GM12878 (cell line): ENCODE measurements at regions not wholly inside any gene's neighbourhood (a gene's known extent, or its start where the extent isn't known, plus 50 kb on each side); places are given as distances from the start of the nearest gene placed in this dataset.

Source experiments
- ATAC-seq: fragments of 200-7000 bp; cut with Tn5 transposase; 3 replicates; pipeline ENCODE4 v1.9.1; 2020; ENCODE audit warnings: mild to moderate bottlenecking, moderate library complexity
- BruUV-seq: library from RNA; stranded (reverse); fragments of 400-500 nt; replicated peaks from 2 replicates; lab custom pipeline; 2021; lab: Mats Ljungman, UMichigan
- CTCF ChIA-PET: fragments of 300-600 bp; sonication (Branson Sonifier 250); formaldehyde crosslinking; extraction: SDS; loops from one replicate; lab custom pipeline; 2021; ENCODE audit warnings: inconsistent platforms; lab: Yijun Ruan, JAX
- POLR2A ChIA-PET: fragments of 350-600 bp; formaldehyde crosslinking; extraction: SDS; loops from one replicate; lab custom pipeline; 2021; ENCODE audit warnings: inconsistent platforms; lab: Charles Lee
- RAD21 ChIA-PET: fragments of 300-600 bp; sonication (Branson Sonifier 250); formaldehyde crosslinking; loops from one replicate; lab custom pipeline; 2023; ENCODE audit warnings: antibody characterized with exemption; ENCODE audit not compliant: unreplicated experiment; lab: Charles Lee
- SMC1A ChIA-PET: fragments of 300-600 bp; sonication (Branson Sonifier 250); formaldehyde crosslinking; loops from one replicate; lab custom pipeline; 2023; ENCODE audit not compliant: unreplicated experiment, uncharacterized antibody; lab: Charles Lee
- DNase-seq: peaks from one replicate; pipeline ENCODE4 v3.0.0-alpha.2; 2011; ENCODE audit warnings: low read depth, low spot score
- FAIRE-seq: peaks from 3 replicates; lab custom pipeline; 2011; peaks lifted over from hg19 to GRCh38; lab: Jason Lieb, UNC
- H2AFZ ChIP-seq: 2 replicates; pipeline ENCODE4 v1.6.0; 2011; ENCODE audit warnings: low read depth, low read length, control low read depth; ENCODE audit not compliant: control insufficient read depth
- H3K27ac ChIP-seq: 2 replicates; pipeline ENCODE4 v1.5.1; 2011; ENCODE audit warnings: control low read depth; ENCODE audit not compliant: control insufficient read depth, insufficient read depth
- H3K27me3 ChIP-seq, 2 experiments: replicated peaks in 1 of 2; 2 replicates each; pipeline versions ENCODE4 v1.6.0 to v1.6.1; 2011; ENCODE audit warnings: low read length in 1 of 2; ENCODE audit not compliant: control insufficient read depth in 2 of 2, insufficient read depth in 2 of 2
- H3K36me3 ChIP-seq, 2 experiments: 2 replicates each; pipeline ENCODE4 v1.5.1; 2011; ENCODE audit warnings: low read length in 1 of 2; ENCODE audit not compliant: control insufficient read depth in 2 of 2, insufficient read depth in 2 of 2
- H3K4me1 ChIP-seq: 2 replicates; pipeline ENCODE4 v1.6.1; 2011; ENCODE audit warnings: mild to moderate bottlenecking, low read length, moderate library complexity, mixed read lengths; ENCODE audit not compliant: control insufficient read depth, insufficient read depth
- H3K4me2 ChIP-seq: 2 replicates; pipeline ENCODE4 v1.6.0; 2011; ENCODE audit warnings: control low read depth; ENCODE audit not compliant: control insufficient read depth, insufficient read depth
- H3K4me3 ChIP-seq: fragments of 200-600 bp; sonication (generic); 2 replicates; pipeline ENCODE4 v1.5.1; 2016
- H3K79me2 ChIP-seq: 2 replicates; pipeline ENCODE4 v1.6.0; 2011; ENCODE audit warnings: low read length; ENCODE audit not compliant: control insufficient read depth, insufficient read depth
- H3K9ac ChIP-seq: 2 replicates; pipeline ENCODE4 v1.8.0; 2011; ENCODE audit warnings: low read length, control low read depth, mixed read lengths; ENCODE audit not compliant: control insufficient read depth, insufficient read depth
- H3K9me3 ChIP-seq: replicated peaks from 3 replicates; pipeline ENCODE4 v1.5.1; 2011; ENCODE audit warnings: mild to moderate bottlenecking, low read length; ENCODE audit not compliant: control insufficient read depth, insufficient read depth
- H4K20me1 ChIP-seq: 2 replicates; pipeline ENCODE4 v1.6.0; 2011; ENCODE audit not compliant: control insufficient read depth, insufficient read depth
- BMI1 ChIP-seq: fragments of 450-650 bp; IDR thresholded peaks from 2 replicates; pipeline ENCODE4 v1.6.1; 2016; ENCODE audit warnings: mild to moderate bottlenecking, moderate library complexity, borderline replicate concordance
- CHD2 ChIP-seq: IDR thresholded peaks from 2 replicates; pipeline ENCODE4 v1.6.1; 2011; ENCODE audit warnings: low read depth, low read length, improper control_type of control experiment, borderline replicate concordance
- CUX1 ChIP-seq: IDR thresholded peaks from 2 replicates; pipeline ENCODE4 v1.6.1; 2012; ENCODE audit warnings: improper control_type of control experiment, low read depth, low read length; ENCODE audit not compliant: insufficient replicate concordance
- ELK1 ChIP-seq: IDR thresholded peaks from 2 replicates; pipeline ENCODE4 v1.6.1; 2012; ENCODE audit warnings: low read depth, low read length, improper control_type of control experiment
- HCFC1 ChIP-seq: fragments of 150-350 bp; IDR thresholded peaks from 2 replicates; pipeline ENCODE4 v1.6.1; 2014; ENCODE audit warnings: low read length
- HDAC2 ChIP-seq: fragments of 200-600 bp; sonication (generic); IDR thresholded peaks from 2 replicates; pipeline ENCODE4 v1.6.1; 2017
- JUNB ChIP-seq: IDR thresholded peaks from 2 replicates; pipeline ENCODE4 v1.6.1; 2016; ENCODE audit warnings: antibody characterized with exemption, mild to moderate bottlenecking
- SIN3A ChIP-seq: IDR thresholded peaks from 2 replicates; pipeline ENCODE4 v1.6.1; 2012; ENCODE audit warnings: low read depth, low read length, improper control_type of control experiment
- SPI1 ChIP-seq: IDR thresholded peaks from 2 replicates; pipeline ENCODE4 v1.6.1; 2011; ENCODE audit warnings: low read depth, mild to moderate bottlenecking, low read length, moderate library complexity, borderline replicate concordance; ENCODE audit not compliant: insufficient read depth
- WGBS: methylation state at CpG from one replicate; pipeline ENCODE4 v1.1.6; 2016; ENCODE audit warnings: low lambda C conversion rate; ENCODE audit not compliant: insufficient replicate concordance, insufficient coverage; ENCODE audit errors: missing lambda C conversion rate; 5-methylcytosine and 5-hydroxymethylcytosine counted together
- in situ Hi-C: fragments of 300-500 bp; cut with MboI; formaldehyde crosslinking; loops from 9 replicates; pipeline ENCODE4 v1.14.3; 2018; ENCODE audit warnings: mixed read lengths
- intact Hi-C: fragments of 100-400 bp; cut with micrococcal nuclease; formaldehyde crosslinking; loops from one replicate; pipeline ENCODE4 v1.14.2; 2022; ENCODE audit not compliant: unreplicated experiment

- no peak for TF ChIP-seq CUX1
Measured at GRCh38 chr12:25718081-25718731, 165.1 kb upstream of the LMNTD1 start (continued).

GRCh38 chr12:25719505-25719904, 166.4 kb upstream of the LMNTD1 start:
- Histone ChIP-seq H3K36me3 (no peaks in the 10 kb centered on the region), H3K27me3 (no peaks in the 10 kb centered on the region)
- no peak for DNase-seq
- SMC1A ChIA-PET, result no interaction called here
- no TSS peak for BruUV-seq
- no peak for FAIRE-seq
- no peak for TF ChIP-seq CHD2
- no peak for TF ChIP-seq SIN3A
- no peak for TF ChIP-seq HDAC2
- TF ChIP-seq ELK1, result no peak
- no peak for TF ChIP-seq SPI1
- TF ChIP-seq HCFC1, result no peak
- TF ChIP-seq BMI1, result no peak
- TF ChIP-seq JUNB, result no peak
- TF ChIP-seq, all 136 proteins: peak for 0
- POLR2A ChIA-PET, result interaction anchor here (0.6 kb wide), 1 partner anchor 1064 kb away, joined by 3 read pairs; no protein-coding TSS in a partner anchor
- Histone ChIP-seq H3K4me2 (no peak overlapping the region), H2AFZ (no peak overlapping the region), H3K9me3 (no peaks in the 10 kb centered on the region; the same call in 2 of the 3 replicates), H3K4me1 (no peaks in the 10 kb centered on the region), H3K79me2 (no peaks in the 10 kb centered on the region), H3K27ac (no peak overlapping the region), H3K4me3 (no peak overlapping the region), H3K9ac (no peak overlapping the region), H4K20me1 (no peaks in the 10 kb centered on the region)
- ATAC-seq, result no peak
- 65% methylated on average over 4 of the region's 4 CpGs for WGBS
- RAD21 ChIA-PET, result no interaction called here
- CTCF ChIA-PET, result no interaction called here
- intact Hi-C loops (loop anchor here (10.0 kb wide), 1 partner anchor 495 kb away; no protein-coding TSS in a partner anchor), in situ Hi-C loops (no loop called here)
